GM12878 (cell line): ENCODE measurements at regions not wholly inside any gene's neighbourhood (a gene's known extent, or its start where the extent isn't known, plus 50 kb on each side); places are given as distances from the start of the nearest gene placed in this dataset.

Experiments
- ATAC-seq: fragments of 200-7000 bp; cut with Tn5 transposase; 3 replicates; pipeline ENCODE4 v1.9.1; 2020; ENCODE audit warnings: mild to moderate bottlenecking, moderate library complexity
- BruUV-seq: library from RNA; stranded (reverse); fragments of 400-500 nt; replicated peaks from 2 replicates; lab custom pipeline; 2021; lab: Mats Ljungman, UMichigan
- CTCF ChIA-PET: fragments of 300-600 bp; sonication (Branson Sonifier 250); formaldehyde crosslinking; extraction: SDS; loops from one replicate; lab custom pipeline; 2021; ENCODE audit warnings: inconsistent platforms; lab: Yijun Ruan, JAX
- POLR2A ChIA-PET: fragments of 350-600 bp; formaldehyde crosslinking; extraction: SDS; loops from one replicate; lab custom pipeline; 2021; ENCODE audit warnings: inconsistent platforms; lab: Charles Lee
- RAD21 ChIA-PET: fragments of 300-600 bp; sonication (Branson Sonifier 250); formaldehyde crosslinking; loops from one replicate; lab custom pipeline; 2023; ENCODE audit warnings: antibody characterized with exemption; ENCODE audit not compliant: unreplicated experiment; lab: Charles Lee
- SMC1A ChIA-PET: fragments of 300-600 bp; sonication (Branson Sonifier 250); formaldehyde crosslinking; loops from one replicate; lab custom pipeline; 2023; ENCODE audit not compliant: unreplicated experiment, uncharacterized antibody; lab: Charles Lee
- DNase-seq: peaks from one replicate; pipeline ENCODE4 v3.0.0-alpha.2; 2011; ENCODE audit warnings: low read depth, low spot score
- FAIRE-seq: peaks from 3 replicates; lab custom pipeline; 2011; peaks lifted over from hg19 to GRCh38; lab: Jason Lieb, UNC
- H2AFZ ChIP-seq: 2 replicates; pipeline ENCODE4 v1.6.0; 2011; ENCODE audit warnings: low read depth, low read length, control low read depth; ENCODE audit not compliant: control insufficient read depth
- H3K27ac ChIP-seq: 2 replicates; pipeline ENCODE4 v1.5.1; 2011; ENCODE audit warnings: control low read depth; ENCODE audit not compliant: control insufficient read depth, insufficient read depth
- H3K27me3 ChIP-seq, 2 experiments: replicated peaks in 1 of 2; 2 replicates each; pipeline versions ENCODE4 v1.6.0 to v1.6.1; 2011; ENCODE audit warnings: low read length in 1 of 2; ENCODE audit not compliant: control insufficient read depth in 2 of 2, insufficient read depth in 2 of 2
- H3K36me3 ChIP-seq, 2 experiments: 2 replicates each; pipeline ENCODE4 v1.5.1; 2011; ENCODE audit warnings: low read length in 1 of 2; ENCODE audit not compliant: control insufficient read depth in 2 of 2, insufficient read depth in 2 of 2
- H3K4me1 ChIP-seq: 2 replicates; pipeline ENCODE4 v1.6.1; 2011; ENCODE audit warnings: mild to moderate bottlenecking, low read length, moderate library complexity, mixed read lengths; ENCODE audit not compliant: control insufficient read depth, insufficient read depth
- H3K4me2 ChIP-seq: 2 replicates; pipeline ENCODE4 v1.6.0; 2011; ENCODE audit warnings: control low read depth; ENCODE audit not compliant: control insufficient read depth, insufficient read depth
- H3K4me3 ChIP-seq: fragments of 200-600 bp; sonication (generic); 2 replicates; pipeline ENCODE4 v1.5.1; 2016
- H3K79me2 ChIP-seq: 2 replicates; pipeline ENCODE4 v1.6.0; 2011; ENCODE audit warnings: low read length; ENCODE audit not compliant: control insufficient read depth, insufficient read depth
- H3K9ac ChIP-seq: 2 replicates; pipeline ENCODE4 v1.8.0; 2011; ENCODE audit warnings: low read length, control low read depth, mixed read lengths; ENCODE audit not compliant: control insufficient read depth, insufficient read depth
- H3K9me3 ChIP-seq: replicated peaks from 3 replicates; pipeline ENCODE4 v1.5.1; 2011; ENCODE audit warnings: mild to moderate bottlenecking, low read length; ENCODE audit not compliant: control insufficient read depth, insufficient read depth
- H4K20me1 ChIP-seq: 2 replicates; pipeline ENCODE4 v1.6.0; 2011; ENCODE audit not compliant: control insufficient read depth, insufficient read depth
- MEF2B ChIP-seq: fragments of 450-650 bp; IDR thresholded peaks from 2 replicates; pipeline ENCODE4 v1.6.1; 2018; ENCODE audit warnings: mild to moderate bottlenecking, moderate library complexity; ENCODE audit not compliant: partially characterized antibody, poor library complexity, severe bottlenecking
- RAD21 ChIP-seq: IDR thresholded peaks from 2 replicates; pipeline ENCODE4 v1.6.1; 2011; ENCODE audit warnings: mild to moderate bottlenecking, low read depth, low read length, moderate library complexity; ENCODE audit not compliant: insufficient read depth
- WGBS: methylation state at CpG from one replicate; pipeline ENCODE4 v1.1.6; 2016; ENCODE audit warnings: low lambda C conversion rate; ENCODE audit not compliant: insufficient replicate concordance, insufficient coverage; ENCODE audit errors: missing lambda C conversion rate; 5-methylcytosine and 5-hydroxymethylcytosine counted together
- in situ Hi-C: fragments of 300-500 bp; cut with MboI; formaldehyde crosslinking; loops from 9 replicates; pipeline ENCODE4 v1.14.3; 2018; ENCODE audit warnings: mixed read lengths
- intact Hi-C: fragments of 100-400 bp; cut with micrococcal nuclease; formaldehyde crosslinking; loops from one replicate; pipeline ENCODE4 v1.14.2; 2022; ENCODE audit not compliant: unreplicated experiment
- TF ChIP-seq, protein P1 (sequence below), 3 experiments: IDR thresholded peaks in 2 of 3; conservative IDR thresholded peaks in 1 of 3; 2 replicates each; pipeline ENCODE4 v1.5.1; 2011; ENCODE audit warnings: low read depth in 3 of 3, low read length in 3 of 3, mild to moderate bottlenecking in 3 of 3, control low read depth in 2 of 3, moderate library complexity in 2 of 3, inconsistent platforms in 1 of 3, mixed read lengths in 1 of 3; ENCODE audit not compliant: control insufficient read depth in 2 of 3, insufficient read depth in 1 of 3; ENCODE audit errors: extremely low read depth in 1 of 3
- TF ChIP-seq, protein P2 (sequence below): fragments of 450-650 bp; IDR thresholded peaks from 2 replicates; pipeline ENCODE4 v1.6.1; 2017; ENCODE audit warnings: mild to moderate bottlenecking

DNA sequence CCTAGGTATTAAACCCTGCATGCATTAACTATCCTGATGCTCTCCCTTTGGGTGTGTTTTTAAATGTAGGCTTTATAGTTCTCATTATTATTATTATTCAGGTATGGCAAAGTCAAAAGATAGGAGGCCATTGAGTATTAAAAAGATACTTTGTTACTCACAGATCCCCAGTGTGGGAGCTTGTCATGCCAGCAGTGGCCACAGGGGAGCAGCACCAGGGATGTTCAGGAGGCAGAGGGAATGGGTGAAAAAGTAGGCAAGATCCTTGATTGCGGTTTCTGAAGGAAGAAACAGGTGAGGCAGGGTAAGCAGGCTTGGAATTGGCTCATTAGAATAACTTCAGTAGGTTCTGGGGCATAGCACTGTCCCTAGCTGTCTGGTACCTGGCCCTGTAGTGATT, 382.2 kb downstream of the MED13L start:
- no peak overlapping the region for H2AFZ ChIP-seq
- no peak overlapping the region for H3K4me2 ChIP-seq
- no peaks in the 10 kb centered on the region; a peak in 2 of 4 replicates for H3K27me3 ChIP-seq
- ChIA-PET POLR2A (no interaction called here), RAD21 (no interaction called here), CTCF (no interaction called here), SMC1A (interaction anchor here (0.6 kb wide), 1 partner anchor 34 kb away, joined by 4 read pairs; no protein-coding TSS in a partner anchor)
- no peaks in the 10 kb centered on the region for H3K4me1 ChIP-seq
- H3K36me3 ChIP-seq: no peaks in the 10 kb centered on the region
- no peak for DNase-seq
- no peak for ATAC-seq
- BruUV-seq: no TSS peak
- H3K27ac ChIP-seq: no peak overlapping the region
- no peak for FAIRE-seq
- WGBS: 0% methylated on average over 1 of the region's 1 CpG
- no peaks in the 10 kb centered on the region for H4K20me1 ChIP-seq
- H3K4me3 ChIP-seq: no peak overlapping the region
- in situ Hi-C loops (no loop called here), intact Hi-C loops (no loop called here)
- H3K9me3 ChIP-seq: no peaks in the 10 kb centered on the region
- H3K79me2 ChIP-seq: no peaks in the 10 kb centered on the region
- TF ChIP-seq RAD21 (0 out of 2 replicates have a peak, but pooled peaks have one; percentile 2), MEF2B (no peak)
- TF ChIP-seq, protein P1, sequence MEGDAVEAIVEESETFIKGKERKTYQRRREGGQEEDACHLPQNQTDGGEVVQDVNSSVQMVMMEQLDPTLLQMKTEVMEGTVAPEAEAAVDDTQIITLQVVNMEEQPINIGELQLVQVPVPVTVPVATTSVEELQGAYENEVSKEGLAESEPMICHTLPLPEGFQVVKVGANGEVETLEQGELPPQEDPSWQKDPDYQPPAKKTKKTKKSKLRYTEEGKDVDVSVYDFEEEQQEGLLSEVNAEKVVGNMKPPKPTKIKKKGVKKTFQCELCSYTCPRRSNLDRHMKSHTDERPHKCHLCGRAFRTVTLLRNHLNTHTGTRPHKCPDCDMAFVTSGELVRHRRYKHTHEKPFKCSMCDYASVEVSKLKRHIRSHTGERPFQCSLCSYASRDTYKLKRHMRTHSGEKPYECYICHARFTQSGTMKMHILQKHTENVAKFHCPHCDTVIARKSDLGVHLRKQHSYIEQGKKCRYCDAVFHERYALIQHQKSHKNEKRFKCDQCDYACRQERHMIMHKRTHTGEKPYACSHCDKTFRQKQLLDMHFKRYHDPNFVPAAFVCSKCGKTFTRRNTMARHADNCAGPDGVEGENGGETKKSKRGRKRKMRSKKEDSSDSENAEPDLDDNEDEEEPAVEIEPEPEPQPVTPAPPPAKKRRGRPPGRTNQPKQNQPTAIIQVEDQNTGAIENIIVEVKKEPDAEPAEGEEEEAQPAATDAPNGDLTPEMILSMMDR (IDR thresholded peaks at IDR 0.05 in 2 of 3, conservative IDR thresholded peaks at IDR 0.05 in 1 of 3; ENCODE audit: control insufficient read depth in 2 of 3, extremely low read depth in 1 of 3, insufficient read depth in 1 of 3, low read depth in 3 of 3, low read length in 3 of 3): peak; percentile 11 to 41 (median 34); a peak in 4 of 6 replicates
- TF ChIP-seq, protein P2, sequence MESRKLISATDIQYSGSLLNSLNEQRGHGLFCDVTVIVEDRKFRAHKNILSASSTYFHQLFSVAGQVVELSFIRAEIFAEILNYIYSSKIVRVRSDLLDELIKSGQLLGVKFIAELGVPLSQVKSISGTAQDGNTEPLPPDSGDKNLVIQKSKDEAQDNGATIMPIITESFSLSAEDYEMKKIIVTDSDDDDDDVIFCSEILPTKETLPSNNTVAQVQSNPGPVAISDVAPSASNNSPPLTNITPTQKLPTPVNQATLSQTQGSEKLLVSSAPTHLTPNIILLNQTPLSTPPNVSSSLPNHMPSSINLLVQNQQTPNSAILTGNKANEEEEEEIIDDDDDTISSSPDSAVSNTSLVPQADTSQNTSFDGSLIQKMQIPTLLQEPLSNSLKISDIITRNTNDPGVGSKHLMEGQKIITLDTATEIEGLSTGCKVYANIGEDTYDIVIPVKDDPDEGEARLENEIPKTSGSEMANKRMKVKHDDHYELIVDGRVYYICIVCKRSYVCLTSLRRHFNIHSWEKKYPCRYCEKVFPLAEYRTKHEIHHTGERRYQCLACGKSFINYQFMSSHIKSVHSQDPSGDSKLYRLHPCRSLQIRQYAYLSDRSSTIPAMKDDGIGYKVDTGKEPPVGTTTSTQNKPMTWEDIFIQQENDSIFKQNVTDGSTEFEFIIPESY: no peak
- no peak overlapping the region for H3K9ac ChIP-seq
